GM21528 (cell line): ENCODE measurements at regions not wholly inside any gene's neighbourhood (a gene's known extent, or its start where the extent isn't known, plus 50 kb on each side); places are given as distances from the start of the nearest gene placed in this dataset.

Experiments
- ATAC-seq: cut with Tn5 transposase; IDR thresholded peaks from one replicate; pipeline ENCODE4 v1.9.1; 2021; ENCODE audit warnings: mild to moderate bottlenecking, moderate library complexity; ENCODE audit not compliant: unreplicated experiment, low FRiP score

- ATAC-seq = no peak
These were observed 193.9 kb downstream of the FIGN start for GRCh38 chr2:163541943-163542342.

GRCh38 chr2:163541495-163541894, 194.3 kb downstream of the FIGN start:
- no peak for ATAC-seq

GRCh38 chr2:163528640-163529217, 207.1 kb downstream of the FIGN start:
- ATAC-seq = no peak

GRCh38 chr2:163527381-163527780, 208.4 kb downstream of the FIGN start:
- no peak for ATAC-seq

DNA sequence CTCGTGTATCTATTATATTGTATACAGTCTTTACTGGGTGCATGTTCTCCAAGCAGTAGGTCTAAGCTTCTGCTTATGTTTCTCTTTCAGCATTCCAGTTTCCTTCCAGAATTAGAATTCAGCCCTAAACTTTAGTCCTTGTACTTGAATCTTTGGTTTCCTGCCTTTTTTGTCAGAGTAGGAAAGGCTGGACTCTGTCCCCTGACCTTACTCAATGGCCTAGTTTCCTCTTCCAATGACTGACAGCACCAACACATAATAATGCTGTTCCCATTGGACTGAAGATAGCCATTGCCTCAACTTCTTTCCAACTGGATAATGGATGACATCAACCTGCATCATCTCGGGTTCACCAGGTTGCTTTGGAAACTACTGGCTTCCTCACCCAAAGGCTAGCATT, 217.0 kb downstream of the FIGN start:
- ATAC-seq = no peak

GRCh38 chr2:163515836-163516235, 220.0 kb downstream of the FIGN start:
- no peak for ATAC-seq

DNA sequence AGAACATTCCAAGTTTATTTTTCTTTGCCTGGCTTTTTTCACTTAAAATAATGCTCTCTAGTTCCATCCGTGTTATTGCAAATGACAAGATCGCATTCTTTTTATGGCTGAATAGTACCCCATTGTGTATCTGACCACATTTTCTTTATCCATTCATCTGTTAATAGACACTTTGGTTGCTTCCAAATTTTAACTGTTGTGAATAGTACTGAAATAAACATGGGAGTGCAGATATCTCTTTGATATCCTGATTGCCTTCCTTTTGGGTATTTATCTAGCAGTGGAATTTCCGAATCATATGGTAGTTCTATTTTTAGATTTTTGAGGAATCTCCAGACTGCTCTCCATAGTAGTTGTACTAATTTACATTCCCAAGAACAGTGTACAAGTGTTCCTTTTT, 230.5 kb downstream of the FIGN start:
- ATAC-seq = no peak

DNA sequence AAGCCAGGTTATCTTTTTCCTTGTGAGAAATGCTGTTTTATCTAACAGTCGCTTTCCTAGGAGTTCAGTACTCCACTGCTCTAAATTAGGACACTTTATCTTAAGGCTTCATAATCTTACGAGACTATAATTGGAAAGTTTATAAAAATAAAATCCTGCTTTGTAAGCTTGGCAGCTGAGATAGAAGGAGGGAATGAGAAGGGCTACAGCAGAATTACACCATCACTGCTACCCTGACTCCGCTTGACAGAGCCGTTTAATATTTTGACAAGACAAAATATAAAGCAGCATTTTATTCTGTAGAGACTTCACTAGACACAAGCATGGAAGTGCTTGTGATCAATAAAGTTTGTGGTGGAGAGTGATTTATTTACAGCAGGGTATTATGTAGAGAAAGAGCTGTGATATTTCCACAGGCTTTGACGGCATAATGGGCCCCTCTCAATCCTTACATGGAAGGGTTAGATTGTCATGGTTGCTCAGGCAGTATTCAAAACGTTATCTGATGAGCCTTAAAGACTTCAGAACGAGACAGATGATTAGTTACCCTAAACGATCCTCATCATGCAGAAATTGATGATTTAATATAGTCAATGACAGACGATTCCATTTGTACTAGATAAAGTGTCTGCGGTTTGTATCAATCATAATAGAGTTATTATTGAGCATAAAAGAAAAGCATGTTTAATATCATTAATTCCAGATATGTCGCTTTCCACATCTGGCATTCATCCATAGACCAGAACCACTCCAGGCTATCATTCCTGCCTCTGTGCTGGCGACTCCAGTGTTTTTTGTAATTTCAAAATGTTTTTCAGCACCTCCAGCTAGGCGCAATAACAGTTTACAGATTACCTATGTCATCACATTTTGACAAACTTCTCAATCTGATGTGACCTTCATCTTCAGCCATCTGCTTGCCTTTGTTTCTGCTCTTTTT, 242.2 kb downstream of the FIGN start:
- no peak for ATAC-seq

DNA sequence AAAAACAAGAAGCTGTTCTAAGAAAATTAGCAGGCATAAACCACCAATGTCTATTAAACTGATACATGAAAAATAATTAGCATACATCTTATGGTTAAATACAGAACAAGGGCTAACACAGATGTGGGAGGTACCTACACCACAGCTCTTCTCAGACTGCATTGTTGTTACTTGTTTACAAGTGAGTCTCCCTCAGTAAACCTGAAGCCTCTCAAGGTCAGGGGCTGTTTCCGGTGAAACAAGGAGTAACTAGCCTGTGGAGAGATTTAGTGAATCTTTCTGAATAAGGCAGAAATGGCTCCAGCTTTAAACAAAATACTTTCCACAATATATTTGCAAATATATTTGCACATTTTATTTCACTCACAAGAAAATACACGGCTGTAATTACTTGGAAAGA, 244.0 kb downstream of the FIGN start:
- ATAC-seq = no peak

GRCh38 chr2:163490281-163490680, 245.5 kb downstream of the FIGN start:
- no peak for ATAC-seq

DNA sequence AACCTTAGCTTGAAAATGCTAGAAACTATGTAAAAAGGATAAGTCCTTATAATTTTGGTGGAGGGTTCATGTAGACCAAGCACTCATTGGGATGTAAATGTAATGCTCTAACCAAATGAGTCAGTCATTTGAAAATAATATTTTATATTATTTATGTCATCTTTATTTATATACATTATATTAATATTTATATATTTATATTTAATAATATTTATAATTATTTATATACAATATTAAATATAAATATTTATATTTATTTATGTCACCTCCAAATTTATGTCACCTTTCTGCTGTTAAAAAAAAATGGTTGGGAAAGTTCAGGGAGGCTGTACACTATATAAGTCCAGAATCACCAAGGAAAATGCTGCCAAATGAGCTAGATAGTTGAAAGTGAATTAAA, 254.3 kb downstream of the FIGN start:
- no peak for ATAC-seq

GRCh38 chr2:163479599-163479998, 256.2 kb downstream of the FIGN start:
- no peak for ATAC-seq

- ATAC-seq = no peak
These were observed 260.0 kb downstream of the FIGN start for GRCh38 chr2:163475815-163476214.

GRCh38 chr2:163474889-163475288, 260.9 kb downstream of the FIGN start:
- no peak for ATAC-seq

GRCh38 chr2:163474319-163474744, 261.5 kb downstream of the FIGN start:
- no peak for ATAC-seq

DNA sequence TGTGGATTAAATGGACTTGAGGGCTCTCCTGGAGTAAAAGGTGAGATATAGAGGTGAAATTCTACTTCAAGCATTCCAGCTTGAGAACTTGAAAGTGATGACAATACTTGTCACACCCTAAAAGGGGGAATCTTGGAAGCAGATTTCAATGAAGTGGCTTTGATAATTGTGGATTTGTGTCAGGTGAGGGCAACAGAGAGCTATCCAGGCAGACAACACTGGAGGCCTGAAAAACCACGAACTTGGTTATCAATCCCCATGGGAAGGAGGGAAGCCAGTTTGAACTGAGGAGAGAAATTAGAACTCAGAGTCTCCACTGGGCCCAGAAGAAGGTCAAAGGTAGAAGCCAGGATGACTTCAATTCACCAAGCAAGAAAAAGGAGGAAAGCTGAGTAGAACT, 263.9 kb downstream of the FIGN start:
- ATAC-seq = no peak

GRCh38 chr2:163469561-163469962, 266.2 kb downstream of the FIGN start:
- no peak for ATAC-seq

DNA sequence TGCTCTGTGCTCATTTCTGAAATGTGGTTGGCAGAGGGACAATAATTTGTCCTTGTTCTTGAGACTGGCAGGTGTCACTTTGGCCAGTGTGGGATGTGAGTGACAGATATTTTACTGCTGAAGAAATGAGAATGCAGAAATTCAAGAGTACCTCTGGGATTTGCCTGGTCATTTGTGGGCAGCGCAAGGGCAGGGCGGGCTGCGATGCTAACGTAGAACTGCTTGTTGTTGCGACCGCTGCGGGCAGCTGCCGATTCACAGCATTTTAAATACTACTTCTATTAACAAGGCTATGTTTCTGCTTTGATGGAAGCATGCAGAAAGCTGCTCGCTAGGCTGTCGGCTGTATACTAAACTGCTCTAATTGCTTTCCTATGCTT, 268.6 kb downstream of the FIGN start:
- ATAC-seq = no peak

DNA sequence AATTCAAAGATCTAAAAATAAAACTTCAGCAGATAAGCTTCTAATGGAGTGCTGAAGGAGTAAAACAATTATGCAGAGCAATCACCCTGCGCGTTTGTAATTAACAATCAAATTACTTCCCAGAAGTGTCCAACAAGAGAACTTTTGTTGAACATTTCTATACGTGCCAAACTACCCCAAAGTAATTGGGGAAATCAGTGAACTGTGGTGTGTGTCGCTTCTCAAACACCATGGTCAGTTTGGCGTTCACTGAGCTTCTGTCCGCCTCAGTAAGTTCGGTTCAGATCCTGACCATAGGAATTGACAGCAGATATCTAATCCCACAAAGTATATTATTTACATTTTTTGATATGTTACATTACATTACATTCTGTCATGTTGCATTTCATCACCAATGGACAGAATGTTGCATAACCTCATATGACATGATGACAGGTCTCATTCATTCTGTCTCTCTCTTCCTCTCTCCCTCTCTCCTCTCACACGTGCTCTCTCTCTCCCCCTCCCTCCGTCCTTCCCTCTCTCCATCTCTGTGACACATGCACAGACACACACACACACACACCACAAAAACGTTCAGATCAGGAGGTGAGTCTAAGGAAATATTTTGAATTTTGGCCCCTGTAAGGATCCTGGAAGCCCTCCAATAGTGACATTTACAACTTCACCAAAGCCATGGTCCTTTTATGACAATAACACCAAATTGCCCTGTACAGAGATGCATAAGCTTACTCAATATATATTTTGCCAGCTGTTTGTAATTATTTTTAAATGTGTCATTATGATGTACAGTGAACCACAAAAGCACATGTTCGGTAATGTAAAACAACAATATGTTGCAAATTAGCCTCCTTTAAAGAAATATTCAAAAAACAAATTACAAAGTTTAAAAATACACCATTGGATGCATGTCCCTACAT, 269.2 kb downstream of the FIGN start:
- ATAC-seq = no peak

GRCh38 chr2:163465440-163465839, 270.4 kb downstream of the FIGN start:
- ATAC-seq = no peak

- no peak for ATAC-seq
These were observed 272.4 kb downstream of the FIGN start for GRCh38 chr2:163463411-163463810.
